ENCODE measurements at regions not wholly inside any gene's neighbourhood (a gene's known extent, or its start where the extent isn't known, plus 50 kb on each side); places are given as distances from the start of the nearest gene placed in this dataset.

GRCh38 chr4:181825564-181825963 lies 417.6 kb upstream of the TENM3 start:
- TF ChIP-seq CTCF (IDR thresholded peaks at IDR 0.05) (no peak), POLR2A (IDR thresholded peaks at IDR 0.05) (no peak)
